C4-2B (cell line): ENCODE measurements at regions not wholly inside any gene's neighbourhood (a gene's known extent, or its start where the extent isn't known, plus 50 kb on each side); places are given as distances from the start of the nearest gene placed in this dataset.

Source experiments
- H3K27ac ChIP-seq: fragments of 450-650 bp; 2 replicates; pipeline ENCODE4 v1.5.1; 2017
- ZFX ChIP-seq: fragments of 450-650 bp; IDR thresholded peaks from 2 replicates; pipeline ENCODE4 v1.6.1; 2017
- TF ChIP-seq, protein P1 (sequence below): fragments of 450-650 bp; conservative IDR thresholded peaks from 2 replicates; pipeline ENCODE4 v1.5.1; 2017; ENCODE audit warnings: mild to moderate bottlenecking

DNA sequence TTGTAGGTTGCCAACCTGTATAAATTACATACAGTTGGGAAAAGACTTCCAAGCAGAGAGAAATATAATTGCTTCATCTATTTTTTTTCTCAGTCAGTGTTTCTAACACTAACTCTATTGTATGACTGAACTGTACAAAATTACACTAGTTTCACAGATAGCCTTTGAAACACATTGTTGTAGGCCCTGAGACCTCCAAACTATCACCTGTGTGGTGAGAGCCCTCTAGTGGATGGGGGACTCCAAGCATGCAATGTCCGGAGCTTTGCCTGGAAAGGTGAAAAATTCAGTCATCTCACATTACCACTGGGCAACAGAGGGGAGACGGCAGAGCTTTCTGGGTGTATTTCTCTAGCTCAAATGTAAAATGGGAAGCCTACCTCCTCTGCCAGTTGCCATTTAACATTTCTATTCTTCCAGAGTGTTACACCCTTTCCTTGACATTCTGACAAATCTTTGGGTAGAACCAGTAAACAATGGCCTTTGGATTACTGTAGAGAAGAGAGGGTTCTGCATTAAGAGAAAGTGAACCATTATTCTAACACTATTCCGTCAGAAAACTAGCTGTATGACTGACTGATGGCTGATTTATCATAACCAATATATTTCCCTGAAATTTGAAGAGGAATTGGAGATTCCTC is 212.2 kb downstream of the LYPLAL1 start:
- TF ChIP-seq ZFX, result no peak
- TF ChIP-seq, protein P1, sequence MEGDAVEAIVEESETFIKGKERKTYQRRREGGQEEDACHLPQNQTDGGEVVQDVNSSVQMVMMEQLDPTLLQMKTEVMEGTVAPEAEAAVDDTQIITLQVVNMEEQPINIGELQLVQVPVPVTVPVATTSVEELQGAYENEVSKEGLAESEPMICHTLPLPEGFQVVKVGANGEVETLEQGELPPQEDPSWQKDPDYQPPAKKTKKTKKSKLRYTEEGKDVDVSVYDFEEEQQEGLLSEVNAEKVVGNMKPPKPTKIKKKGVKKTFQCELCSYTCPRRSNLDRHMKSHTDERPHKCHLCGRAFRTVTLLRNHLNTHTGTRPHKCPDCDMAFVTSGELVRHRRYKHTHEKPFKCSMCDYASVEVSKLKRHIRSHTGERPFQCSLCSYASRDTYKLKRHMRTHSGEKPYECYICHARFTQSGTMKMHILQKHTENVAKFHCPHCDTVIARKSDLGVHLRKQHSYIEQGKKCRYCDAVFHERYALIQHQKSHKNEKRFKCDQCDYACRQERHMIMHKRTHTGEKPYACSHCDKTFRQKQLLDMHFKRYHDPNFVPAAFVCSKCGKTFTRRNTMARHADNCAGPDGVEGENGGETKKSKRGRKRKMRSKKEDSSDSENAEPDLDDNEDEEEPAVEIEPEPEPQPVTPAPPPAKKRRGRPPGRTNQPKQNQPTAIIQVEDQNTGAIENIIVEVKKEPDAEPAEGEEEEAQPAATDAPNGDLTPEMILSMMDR, result peak; percentile 94
- H3K27ac ChIP-seq, result no peak overlapping the region

DNA sequence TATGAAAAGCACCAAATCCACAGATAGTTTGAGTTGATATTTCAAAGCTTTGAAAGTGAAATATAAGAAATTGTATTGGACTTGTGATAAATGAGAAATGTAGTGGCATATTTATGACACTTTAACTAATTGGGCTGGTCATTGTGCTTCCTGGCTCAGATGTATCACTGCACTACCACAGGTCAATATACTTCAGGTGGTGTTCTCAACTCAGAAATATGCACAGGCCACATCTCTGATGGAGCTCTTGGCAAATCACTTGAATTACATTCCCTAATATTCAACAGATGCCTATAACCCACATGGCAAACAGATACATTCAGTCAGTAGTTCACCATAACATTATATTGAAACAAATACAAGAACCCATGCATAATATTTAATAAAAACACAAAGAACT is 209.6 kb downstream of the LYPLAL1 start:
- H3K27ac ChIP-seq, result no peak overlapping the region
- TF ChIP-seq ZFX, result no peak
- TF ChIP-seq, protein P1, result no peak

DNA sequence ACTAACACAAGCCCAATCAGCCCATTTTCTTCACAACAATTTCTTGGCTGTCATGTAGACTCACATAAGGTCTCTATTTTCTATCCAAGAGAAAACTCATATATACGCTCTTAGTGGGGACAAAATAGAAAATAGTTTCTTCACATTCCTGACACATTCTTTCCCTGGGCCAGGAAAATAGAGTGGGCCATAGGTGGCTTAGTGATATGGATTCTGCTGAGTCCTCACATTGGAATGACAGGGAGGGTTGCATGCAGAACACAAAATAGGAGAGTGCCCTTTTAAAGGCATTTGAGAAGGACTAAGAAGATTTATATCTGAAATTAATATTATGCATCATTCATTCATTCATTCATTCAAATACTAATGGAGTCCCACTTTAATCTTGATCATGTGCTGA is 207.7 kb downstream of the LYPLAL1 start:
- H3K27ac ChIP-seq, result no peak overlapping the region
- TF ChIP-seq, protein P1, result no peak
- no peak for TF ChIP-seq ZFX

DNA sequence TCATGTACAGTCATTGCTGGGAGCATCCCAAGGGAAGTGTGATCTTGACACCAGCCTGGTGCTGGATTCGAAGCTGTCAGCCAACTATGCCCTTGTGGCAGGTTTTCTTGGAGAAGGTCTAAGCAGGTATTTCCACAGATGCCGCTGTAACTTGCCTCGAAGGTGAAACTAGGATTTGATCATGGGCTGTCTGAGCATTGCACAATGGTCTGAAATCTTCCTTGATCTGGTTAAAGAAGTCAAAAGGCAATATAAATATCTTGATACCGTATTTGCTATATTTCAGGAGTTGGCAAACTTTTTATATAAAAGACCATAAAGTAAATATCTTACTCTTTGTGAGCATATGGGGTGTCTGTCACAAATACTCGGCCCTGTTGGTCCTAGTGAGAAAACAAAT is 206.8 kb downstream of the LYPLAL1 start:
- no peak overlapping the region for H3K27ac ChIP-seq
- no peak for TF ChIP-seq ZFX
- TF ChIP-seq, protein P1, result no peak

DNA sequence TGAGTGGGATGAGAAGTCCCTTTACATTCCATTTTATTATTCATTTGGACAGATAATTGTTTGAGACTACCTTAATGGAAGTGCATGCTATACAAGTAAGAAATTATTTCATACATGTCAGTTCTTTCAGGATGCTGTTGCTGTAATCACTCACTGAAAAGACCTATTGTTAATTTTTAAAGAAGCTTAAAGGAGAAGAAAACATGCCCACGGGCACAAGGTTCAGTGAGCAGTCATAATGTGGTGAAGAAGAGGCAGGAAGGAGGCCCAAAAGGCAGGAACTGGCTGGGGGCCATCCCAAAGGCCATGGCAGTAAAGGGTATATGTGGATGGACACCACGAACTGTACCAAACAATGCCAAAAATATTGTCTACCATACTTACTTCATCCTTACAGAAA is 206.0 kb downstream of the LYPLAL1 start:
- TF ChIP-seq, protein P1, result no peak
- no peak for TF ChIP-seq ZFX
- no peak overlapping the region for H3K27ac ChIP-seq

DNA sequence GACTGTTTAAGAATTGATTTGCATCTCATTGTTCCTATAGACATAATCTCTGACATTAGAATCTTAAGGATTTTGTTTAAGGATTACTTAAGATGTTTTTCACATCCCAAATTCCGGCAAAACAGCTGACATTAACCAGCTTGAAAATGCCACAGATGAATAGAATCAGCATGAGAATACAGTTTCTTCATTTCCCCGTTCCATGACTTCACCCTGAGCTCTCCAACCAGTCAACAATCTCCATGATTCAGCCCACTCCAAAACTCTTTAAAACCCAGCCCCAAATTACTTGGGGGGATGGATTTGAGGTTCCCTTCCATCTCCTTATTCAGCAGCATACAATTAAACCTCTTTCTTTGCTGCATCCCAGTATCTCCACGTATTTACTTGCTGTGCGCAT is 201.0 kb downstream of the LYPLAL1 start:
- H3K27ac ChIP-seq, result no peak overlapping the region
- TF ChIP-seq ZFX, result no peak
- TF ChIP-seq, protein P1, result no peak

DNA sequence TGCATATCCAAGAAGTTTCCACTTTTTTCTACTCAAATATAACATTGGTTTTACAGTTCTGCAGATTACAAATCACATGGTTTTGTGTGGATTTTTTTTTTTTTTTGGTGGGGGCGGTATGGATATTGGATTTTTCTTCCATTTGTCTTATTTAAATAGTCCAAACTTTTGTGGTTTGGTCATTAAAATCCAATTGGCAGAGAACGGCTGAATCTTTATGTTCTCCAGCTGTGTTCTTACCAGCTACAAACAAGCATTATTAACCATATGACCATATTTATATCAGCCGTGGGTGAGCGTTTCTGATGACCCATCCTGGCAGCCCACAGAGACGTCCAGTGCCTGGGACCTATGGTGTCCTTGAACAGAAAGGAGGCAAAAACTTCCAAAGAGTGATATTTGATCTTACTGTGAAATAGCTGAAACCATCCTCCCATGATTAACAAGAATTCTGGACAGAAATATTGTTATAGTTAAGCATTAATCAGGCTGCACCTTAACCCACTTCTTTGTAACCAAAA is 200.4 kb downstream of the LYPLAL1 start:
- H3K27ac ChIP-seq, result no peak overlapping the region
- no peak for TF ChIP-seq ZFX
- TF ChIP-seq, protein P1, result no peak
